CD8-positive, alpha-beta memory T cell (primary cell): ENCODE measurements at regions not wholly inside any gene's neighbourhood (a gene's known extent, or its start where the extent isn't known, plus 50 kb on each side); places are given as distances from the start of the nearest gene placed in this dataset.

Source experiments
- CTCF ChIA-PET: fragments of 350-600 bp; sonication (Branson Sonifier 250); formaldehyde crosslinking; loops from one replicate; lab custom pipeline; 2021; ENCODE audit warnings: antibody characterized with exemption; lab: Charles Lee
- POLR2A ChIA-PET: fragments of 350-600 bp; sonication (Branson Sonifier 250); formaldehyde crosslinking; loops from one replicate; lab custom pipeline; 2021; ENCODE audit warnings: antibody characterized with exemption; lab: Charles Lee
- DNase-seq, 5 donors: peaks; one replicate each; pipeline versions ENCODE4 v3.0.0 to v3.0.0-alpha.2; 2020 to 2022; ENCODE audit warnings: mixed read lengths in 1 of 5
- H3K27ac ChIP-seq: one replicate; pipeline ENCODE4 v1.7.0; 2013; ENCODE audit warnings: low read depth, mild to moderate bottlenecking, low read length, moderate library complexity
- H3K27me3 ChIP-seq: 2 replicates; pipeline ENCODE4 v1.7.0; 2013; ENCODE audit warnings: low read length, mild to moderate bottlenecking; ENCODE audit not compliant: insufficient read depth, poor library complexity, severe bottlenecking
- H3K36me3 ChIP-seq: 2 replicates; pipeline ENCODE4 v1.7.0; 2013; ENCODE audit warnings: mild to moderate bottlenecking, low read length, moderate library complexity; ENCODE audit not compliant: insufficient read depth
- H3K4me1 ChIP-seq: 2 replicates; pipeline ENCODE4 v1.7.0; 2013; ENCODE audit warnings: mild to moderate bottlenecking, low read length, moderate library complexity; ENCODE audit not compliant: insufficient read depth
- H3K4me3 ChIP-seq: 2 replicates; pipeline ENCODE4 v1.7.0; 2013; ENCODE audit warnings: mild to moderate bottlenecking, low read length
- H3K9me3 ChIP-seq: 2 replicates; pipeline ENCODE4 v1.7.0; 2013; ENCODE audit warnings: mild to moderate bottlenecking, low read length
- H3K27ac Mint-ChIP-seq, 8 donors: one replicate each; pipeline ENCODE4 v1.8.0; 2020 to 2021; ENCODE audit warnings: mixed read lengths in 8 of 8, mild to moderate bottlenecking in 6 of 8, inconsistent platforms in 3 of 8, moderate library complexity in 3 of 8
- H3K27me3 Mint-ChIP-seq, 2 donors: one replicate each; pipeline ENCODE4 v1.8.0; 2020 to 2021; ENCODE audit warnings: mixed read lengths in 2 of 2, mild to moderate bottlenecking in 1 of 2, moderate library complexity in 1 of 2
- H3K36me3 Mint-ChIP-seq, 3 donors: one replicate each; pipeline ENCODE4 v1.8.0; 2020 to 2021; ENCODE audit warnings: mixed read lengths in 3 of 3, inconsistent platforms in 1 of 3, mild to moderate bottlenecking in 1 of 3
- H3K4me1 Mint-ChIP-seq, 3 donors: one replicate each; pipeline ENCODE4 v1.8.0; 2020 to 2021; ENCODE audit warnings: mixed read lengths in 3 of 3, inconsistent platforms in 1 of 3, mild to moderate bottlenecking in 1 of 3
- H3K4me3 Mint-ChIP-seq, 7 donors: one replicate each; pipeline ENCODE4 v1.8.0; 2020 to 2021; ENCODE audit warnings: mixed read lengths in 7 of 7, mild to moderate bottlenecking in 6 of 7, moderate library complexity in 4 of 7, inconsistent platforms in 2 of 7
- H3K9me3 Mint-ChIP-seq, 5 donors: one replicate each; pipeline ENCODE4 v1.8.0; 2020 to 2022; ENCODE audit warnings: mixed read lengths in 5 of 5, mild to moderate bottlenecking in 3 of 5, moderate library complexity in 2 of 5, inconsistent platforms in 1 of 5

GRCh38 chrX:39301036-39301435 lies 499.8 kb downstream of the MID1IP1 start:
- Histone ChIP-seq H3K27me3 (no peaks in the 10 kb centered on the region), H3K4me1 (no peaks in the 10 kb centered on the region), H3K36me3 (no peaks in the 10 kb centered on the region), H3K9me3 (no peaks in the 10 kb centered on the region), H3K27ac (no peak overlapping the region), H3K4me3 (no peak overlapping the region)
- H3K4me1 Mint-ChIP-seq = no peaks in the 10 kb centered on the region
- H3K36me3 Mint-ChIP-seq = no peaks in the 10 kb centered on the region
- peaks cover 0 to 7% of the 10 kb centered on the region in 2 donors for H3K27me3 Mint-ChIP-seq
- H3K4me3 Mint-ChIP-seq = peak overlapping the region in 1 of 7 donors; percentile 28
- POLR2A ChIA-PET = no interaction called here
- CTCF ChIA-PET = no interaction called here
- no peak for DNase-seq
- peaks cover 0 to 10% (median 2%) of the 10 kb centered on the region in 5 donors for H3K9me3 Mint-ChIP-seq
- peak overlapping the region in 1 of 8 donors; percentile 79 for H3K27ac Mint-ChIP-seq

- no peak for DNase-seq
- H3K27ac ChIP-seq = no peak overlapping the region
- H3K27me3 Mint-ChIP-seq = peaks cover 0 to 9% of the 10 kb centered on the region in 2 donors
- no peak overlapping the region for H3K27ac Mint-ChIP-seq
- CTCF ChIA-PET = no interaction called here
- no peaks in the 10 kb centered on the region for H3K9me3 ChIP-seq
- peaks cover 0 to 10% (median 2%) of the 10 kb centered on the region in 5 donors for H3K9me3 Mint-ChIP-seq
- no peak overlapping the region for H3K4me3 Mint-ChIP-seq
- no peaks in the 10 kb centered on the region for H3K4me1 ChIP-seq
- H3K4me3 ChIP-seq = no peak overlapping the region
- POLR2A ChIA-PET = no interaction called here
- no peaks in the 10 kb centered on the region for H3K36me3 ChIP-seq
- H3K36me3 Mint-ChIP-seq = no peaks in the 10 kb centered on the region
- no peaks in the 10 kb centered on the region for H3K27me3 ChIP-seq
- H3K4me1 Mint-ChIP-seq = peaks cover 0 to 7% (median 1%) of the 10 kb centered on the region in 3 donors
Measured at GRCh38 chrX:39302838-39303237, 501.6 kb downstream of the MID1IP1 start.

- Mint-ChIP-seq H3K9me3 (peaks cover 0 to 10% (median 2%) of the 10 kb centered on the region in 5 donors), H3K27ac (no peak overlapping the region), H3K27me3 (peaks cover 0 to 9% of the 10 kb centered on the region in 2 donors), H3K4me3 (no peak overlapping the region), H3K4me1 (peaks cover 8 to 25% (median 20%) of the 10 kb centered on the region in 3 donors), H3K36me3 (no peaks in the 10 kb centered on the region)
- no peak overlapping the region for H3K27ac ChIP-seq
- CTCF ChIA-PET = no interaction called here
- H3K4me1 ChIP-seq = peaks cover 16% of the 10 kb centered on the region
- H3K4me3 ChIP-seq = no peak overlapping the region
- DNase-seq = no peak
- POLR2A ChIA-PET = no interaction called here
- H3K27me3 ChIP-seq = no peaks in the 10 kb centered on the region
- H3K36me3 ChIP-seq = no peaks in the 10 kb centered on the region
- no peaks in the 10 kb centered on the region for H3K9me3 ChIP-seq
Measured at GRCh38 chrX:39304746-39305145, 503.5 kb downstream of the MID1IP1 start.

- H3K4me1 Mint-ChIP-seq = peaks cover 31 to 51% (median 45%) of the 10 kb centered on the region in 3 donors
- Histone ChIP-seq H3K9me3 (no peaks in the 10 kb centered on the region), H3K4me1 (peaks cover 43% of the 10 kb centered on the region), H3K36me3 (no peaks in the 10 kb centered on the region), H3K27me3 (no peaks in the 10 kb centered on the region), H3K27ac (no peak overlapping the region), H3K4me3 (no peak overlapping the region)
- H3K9me3 Mint-ChIP-seq = peaks cover 0 to 10% (median 2%) of the 10 kb centered on the region in 5 donors
- peak overlapping the region in 1 of 8 donors; percentile 29 for H3K27ac Mint-ChIP-seq
- H3K36me3 Mint-ChIP-seq = peaks cover 0 to 1% (median 0%) of the 10 kb centered on the region in 3 donors
- CTCF ChIA-PET = interaction anchor here (1.2 kb wide), 1 partner anchor 23 kb away, joined by 3 read pairs; no protein-coding TSS in a partner anchor
- no peak overlapping the region for H3K4me3 Mint-ChIP-seq
- no peak for DNase-seq
- POLR2A ChIA-PET = no interaction called here
- H3K27me3 Mint-ChIP-seq = peaks cover 0 to 15% of the 10 kb centered on the region in 2 donors
Measured at GRCh38 chrX:39307488-39307887, 506.2 kb downstream of the MID1IP1 start.

- Mint-ChIP-seq H3K4me1 (peaks cover 31 to 51% (median 45%) of the 10 kb centered on the region in 3 donors), H3K4me3 (no peak overlapping the region), H3K27me3 (peaks cover 0 to 15% of the 10 kb centered on the region in 2 donors), H3K9me3 (peaks cover 0 to 7% (median 0%) of the 10 kb centered on the region in 5 donors), H3K27ac (peak overlapping the region in 5 of 8 donors; percentile 3 to 96 (median 47)), H3K36me3 (peaks cover 0 to 1% (median 0%) of the 10 kb centered on the region in 3 donors)
- Histone ChIP-seq H3K27me3 (no peaks in the 10 kb centered on the region), H3K36me3 (no peaks in the 10 kb centered on the region), H3K4me1 (peaks cover 45% of the 10 kb centered on the region), H3K27ac (no peak overlapping the region), H3K9me3 (no peaks in the 10 kb centered on the region), H3K4me3 (no peak overlapping the region)
- CTCF ChIA-PET = no interaction called here
- POLR2A ChIA-PET = no interaction called here
- DNase-seq = no peak
Measured at GRCh38 chrX:39308126-39308525, 506.9 kb downstream of the MID1IP1 start.

GRCh38 chrX:39309018-39309635 lies 507.9 kb downstream of the MID1IP1 start:
- Mint-ChIP-seq H3K4me3 (peak overlapping the region in 3 of 7 donors; percentile 53 to 79 (median 65)), H3K9me3 (peaks cover 0 to 7% (median 0%) of the 10 kb centered on the region in 5 donors), H3K4me1 (peaks cover 31 to 51% (median 45%) of the 10 kb centered on the region in 3 donors), H3K27me3 (peaks cover 0 to 17% of the 10 kb centered on the region in 2 donors), H3K36me3 (peaks cover 0 to 1% (median 0%) of the 10 kb centered on the region in 3 donors), H3K27ac (peak overlapping the region; percentile 25 to 96 (median 83))
- CTCF ChIA-PET = interaction anchor here (1.3 kb wide), 1 partner anchor 25 kb away, joined by 3 read pairs; no protein-coding TSS in a partner anchor
- POLR2A ChIA-PET = interaction anchor here (0.6 kb wide), 1 partner anchor 861 kb away, joined by 3 read pairs; no protein-coding TSS in a partner anchor
- no peak overlapping the region for H3K4me3 ChIP-seq
- H3K27me3 ChIP-seq = no peaks in the 10 kb centered on the region
- no peaks in the 10 kb centered on the region for H3K9me3 ChIP-seq
- no peak overlapping the region for H3K27ac ChIP-seq
- no peaks in the 10 kb centered on the region for H3K36me3 ChIP-seq
- H3K4me1 ChIP-seq = peaks cover 47% of the 10 kb centered on the region
- peak in 2 of 5 donors; percentile 7 to 37 for DNase-seq

GRCh38 chrX:39309721-39310152 lies 508.5 kb downstream of the MID1IP1 start:
- H3K4me3 Mint-ChIP-seq = peak overlapping the region; percentile 8 to 79 (median 45)
- peak in 3 of 5 donors; percentile 42 to 71 (median 56) for DNase-seq
- H3K27ac Mint-ChIP-seq = peak overlapping the region; percentile 36 to 96 (median 89)
- Histone ChIP-seq H3K9me3 (no peaks in the 10 kb centered on the region), H3K4me3 (peak overlapping the region; percentile 14), H3K27ac (no peak overlapping the region), H3K27me3 (no peaks in the 10 kb centered on the region), H3K36me3 (no peaks in the 10 kb centered on the region), H3K4me1 (peaks cover 47% of the 10 kb centered on the region)
- H3K36me3 Mint-ChIP-seq = peaks cover 0 to 1% (median 0%) of the 10 kb centered on the region in 3 donors
- H3K27me3 Mint-ChIP-seq = peaks cover 0 to 19% of the 10 kb centered on the region in 2 donors
- ChIA-PET POLR2A (interaction anchor here (0.6 kb wide), 1 partner anchor 860 kb away, joined by 3 read pairs; no protein-coding TSS in a partner anchor), CTCF (interaction anchor here (1.3 kb wide), 1 partner anchor 24 kb away, joined by 3 read pairs; no protein-coding TSS in a partner anchor)
- H3K4me1 Mint-ChIP-seq = peaks cover 31 to 51% (median 45%) of the 10 kb centered on the region in 3 donors
- H3K9me3 Mint-ChIP-seq = peaks cover 0 to 5% (median 0%) of the 10 kb centered on the region in 5 donors

- Mint-ChIP-seq H3K4me3 (peak overlapping the region in 1 of 7 donors; percentile 32), H3K36me3 (peaks cover 0 to 1% (median 0%) of the 10 kb centered on the region in 3 donors), H3K4me1 (peaks cover 31 to 51% (median 45%) of the 10 kb centered on the region in 3 donors), H3K27ac (peak overlapping the region in 7 of 8 donors; percentile 37 to 96 (median 74)), H3K27me3 (peaks cover 0 to 19% of the 10 kb centered on the region in 2 donors), H3K9me3 (peaks cover 0 to 3% (median 0%) of the 10 kb centered on the region in 5 donors)
- Histone ChIP-seq H3K27me3 (no peaks in the 10 kb centered on the region), H3K36me3 (no peaks in the 10 kb centered on the region), H3K27ac (no peak overlapping the region), H3K4me1 (peaks cover 47% of the 10 kb centered on the region), H3K9me3 (no peaks in the 10 kb centered on the region), H3K4me3 (no peak overlapping the region)
- ChIA-PET POLR2A (no interaction called here), CTCF (no interaction called here)
- no peak for DNase-seq
Measured at GRCh38 chrX:39310891-39311290, 509.6 kb downstream of the MID1IP1 start.
